Activated CD4-positive, alpha-beta T cell treated with anti-CD3 and anti-CD28 coated beads, Interleukin-2, amount 50 U/mL, for 4 hours (primary cell): ENCODE measurements at regions not wholly inside any gene's neighbourhood (a gene's known extent, or its start where the extent isn't known, plus 50 kb on each side); places are given as distances from the start of the nearest gene placed in this dataset.
"Not testable (repeated sequence)": the region's sequence is repeated elsewhere in the genome, so short reads cannot be mapped to it uniquely, and the experiment has no call there.

Source experiments
- DNase-seq, 2 experiments: peaks; one replicate each; pipeline ENCODE4 v3.0.0-alpha.2; 2020

DNA sequence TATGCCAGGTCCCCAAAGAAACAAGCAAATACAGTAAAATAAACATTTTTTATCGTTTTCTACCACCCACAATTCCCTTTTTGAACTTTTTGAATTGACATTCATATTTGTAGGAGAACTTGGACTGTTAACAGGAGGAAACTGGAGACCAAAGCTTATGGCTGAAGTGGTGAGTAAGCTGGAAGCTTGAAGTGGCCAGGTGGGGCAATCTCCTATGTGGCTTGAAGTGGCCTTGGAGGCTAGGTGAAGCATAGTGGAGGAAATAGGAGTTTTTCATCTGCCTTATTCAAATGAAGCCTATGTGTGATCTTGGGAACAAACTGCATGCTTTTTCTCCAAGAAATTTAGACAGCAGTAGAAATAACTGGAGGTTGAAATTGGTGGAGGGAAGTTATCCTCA lies 962.9 kb upstream of the FANCL start:
- no peak for DNase-seq

DNA sequence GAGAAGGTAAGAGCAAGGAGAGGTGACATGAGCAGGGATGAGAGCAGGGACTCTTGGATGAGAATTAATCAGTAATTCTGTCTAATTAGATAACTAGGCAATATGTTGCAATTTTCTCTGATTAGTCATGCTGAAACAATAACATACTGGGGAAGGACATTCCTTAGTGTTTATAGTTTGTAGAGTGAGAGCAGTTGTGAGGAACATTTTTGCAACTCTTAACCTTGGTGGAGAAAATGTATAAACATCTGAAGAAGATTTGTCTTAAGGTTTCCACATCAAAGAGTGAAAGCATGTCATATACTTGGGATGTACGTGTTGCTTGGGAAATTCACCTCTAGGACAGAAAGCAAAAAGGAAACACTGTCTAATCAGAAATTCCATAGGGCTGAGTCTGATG lies 955.4 kb upstream of the FANCL start:
- DNase-seq = no peak

GRCh38 chr2:59195851-59196250 lies 954.7 kb upstream of the FANCL start:
- DNase-seq = no peak

DNA sequence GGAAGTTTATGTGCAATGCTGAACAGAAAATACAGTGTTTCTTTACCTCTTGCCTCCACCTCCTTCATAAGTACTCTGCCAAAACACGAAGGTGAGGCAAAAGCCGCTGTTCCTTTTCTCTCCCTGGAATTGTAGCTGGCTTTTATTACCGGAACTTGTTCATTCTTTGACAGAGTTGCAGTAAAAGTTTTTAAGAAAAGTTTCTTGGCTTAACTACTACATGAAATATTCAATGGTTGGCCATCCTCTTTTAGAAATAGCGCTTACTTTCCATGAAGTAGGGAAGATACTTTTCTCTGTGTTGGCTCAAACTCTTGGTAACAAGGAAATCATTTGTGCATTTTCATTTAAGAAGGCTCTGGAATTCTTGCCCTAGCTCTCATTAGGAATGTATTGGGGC lies 950.7 kb upstream of the FANCL start:
- DNase-seq = no peak

- DNase-seq = no peak
These were observed 949.4 kb upstream of the FANCL start for GRCh38 chr2:59190518-59190917.

GRCh38 chr2:59184276-59185020 lies 943.3 kb upstream of the FANCL start:
- DNase-seq = no peak

DNA sequence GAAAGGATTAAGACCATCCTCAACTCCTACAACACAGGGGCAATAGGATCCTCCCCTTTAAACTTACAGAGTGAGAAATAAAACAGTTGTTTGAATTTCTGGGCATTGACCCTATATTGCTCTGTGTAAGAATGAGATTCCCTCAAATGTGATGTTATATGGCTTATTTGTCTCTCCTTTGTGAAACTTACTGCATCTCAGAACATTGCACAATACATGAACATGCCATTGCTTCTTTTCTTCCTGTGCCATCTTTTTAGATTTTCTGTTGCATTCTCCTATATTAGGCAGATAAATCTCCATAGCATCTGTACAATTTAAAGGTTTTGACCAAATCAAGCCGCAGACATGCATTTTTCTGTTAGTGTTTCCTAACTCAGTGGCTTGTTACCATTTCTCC lies 941.9 kb upstream of the FANCL start:
- DNase-seq = no peak

GRCh38 chr2:59182249-59182648 lies 941.1 kb upstream of the FANCL start:
- no peak for DNase-seq

DNA sequence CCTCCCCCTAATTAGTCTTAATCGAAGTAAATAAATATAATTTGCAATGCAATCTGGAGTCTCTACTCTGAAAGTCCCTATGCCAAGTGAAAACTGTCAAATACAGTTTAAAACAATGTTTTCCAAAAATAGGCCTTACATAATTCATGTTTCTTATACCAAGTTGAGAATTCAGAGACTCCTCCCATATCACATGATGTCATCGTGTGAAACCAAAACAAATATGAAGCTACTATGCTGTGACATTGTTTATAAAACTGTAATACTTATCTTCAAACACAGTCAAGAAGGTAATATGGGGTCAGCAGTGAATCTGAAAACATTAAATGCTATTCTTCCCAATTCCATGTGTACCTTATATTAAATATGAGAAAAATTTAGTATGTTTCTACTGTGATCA lies 940.2 kb upstream of the FANCL start:
- DNase-seq = no peak

- DNase-seq = no peak
These were observed 939.5 kb upstream of the FANCL start for GRCh38 chr2:59180621-59181020.

DNA sequence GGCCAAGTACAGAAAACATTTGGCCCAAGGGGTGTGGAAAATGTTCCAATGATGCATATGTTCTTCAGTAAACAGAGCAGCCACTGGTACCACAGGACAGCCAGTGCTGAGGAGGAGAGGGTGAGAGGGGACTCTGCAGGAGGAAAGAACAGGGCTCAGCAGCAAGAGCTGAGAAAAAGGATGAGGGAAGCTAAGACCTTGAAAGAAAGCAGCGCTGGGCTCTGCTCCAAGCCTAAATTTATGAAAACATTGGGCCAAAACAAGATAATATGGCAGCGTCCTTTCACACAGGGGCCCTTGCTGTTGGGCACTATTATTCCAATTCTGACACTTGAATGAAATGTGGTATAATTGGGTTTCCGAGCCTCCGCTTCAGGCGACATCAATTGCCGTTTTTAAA lies 939.0 kb upstream of the FANCL start:
- DNase-seq = no peak

DNA sequence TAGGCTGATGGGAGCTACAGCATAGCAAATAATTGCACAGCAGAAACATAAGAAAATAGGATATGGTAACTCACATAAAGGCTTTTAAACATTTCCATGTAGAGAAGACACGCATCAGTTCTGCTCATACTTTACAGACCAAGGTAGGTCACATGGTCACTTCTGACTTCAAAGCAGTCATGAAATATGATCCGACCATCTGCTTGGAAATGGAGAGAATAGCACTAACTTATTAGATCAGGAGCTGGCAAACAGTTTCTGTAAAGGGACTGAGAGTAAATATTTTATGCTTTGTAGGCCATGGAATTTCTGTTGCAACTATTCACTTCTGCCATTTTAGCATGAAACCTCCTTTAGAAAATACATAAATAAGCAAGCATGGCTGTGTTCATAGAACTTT lies 936.6 kb upstream of the FANCL start:
- no peak for DNase-seq

GRCh38 chr2:59176737-59177136 lies 935.6 kb upstream of the FANCL start:
- DNase-seq = no peak

GRCh38 chr2:59174536-59175243 lies 933.6 kb upstream of the FANCL start:
- no peak for DNase-seq

DNA sequence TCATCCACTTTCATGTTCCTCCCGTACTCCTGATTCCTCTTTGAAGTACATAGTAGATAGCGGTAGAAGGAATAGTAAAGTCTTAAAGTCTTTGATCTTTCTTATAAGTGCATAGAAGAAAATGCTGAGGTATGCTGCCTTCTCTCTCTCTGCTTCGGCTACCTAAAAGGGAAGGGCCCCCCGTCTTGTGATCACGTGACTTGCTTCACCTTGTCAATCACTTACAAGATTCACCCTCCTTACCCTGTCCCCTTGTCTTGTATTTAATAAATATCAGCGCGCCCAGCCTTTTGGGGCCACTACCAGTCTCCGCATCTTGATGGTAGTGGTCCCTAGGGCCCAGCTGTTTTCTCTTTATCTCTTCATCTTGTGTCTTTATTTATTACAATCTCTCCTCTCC lies 932.2 kb upstream of the FANCL start:
- DNase-seq = no peak

DNA sequence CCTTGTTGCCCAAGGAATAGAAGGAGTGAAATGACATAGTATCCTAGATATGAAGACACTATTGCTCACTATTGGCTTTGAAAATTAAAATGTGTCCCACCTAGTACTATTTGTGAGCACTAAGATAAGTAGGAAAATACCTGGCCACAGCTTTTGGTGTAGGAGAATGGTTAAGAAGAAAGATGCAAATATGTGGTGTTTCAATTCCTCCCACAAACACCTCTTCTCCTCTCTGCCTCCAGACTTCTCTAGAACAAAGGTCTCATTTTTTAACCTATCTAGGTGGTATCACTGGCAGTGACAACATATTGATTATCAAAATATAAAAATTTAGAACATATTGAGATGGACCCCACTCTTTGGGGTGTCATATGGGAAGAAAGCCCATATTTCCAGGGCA lies 929.9 kb upstream of the FANCL start:
- no peak for DNase-seq

DNA sequence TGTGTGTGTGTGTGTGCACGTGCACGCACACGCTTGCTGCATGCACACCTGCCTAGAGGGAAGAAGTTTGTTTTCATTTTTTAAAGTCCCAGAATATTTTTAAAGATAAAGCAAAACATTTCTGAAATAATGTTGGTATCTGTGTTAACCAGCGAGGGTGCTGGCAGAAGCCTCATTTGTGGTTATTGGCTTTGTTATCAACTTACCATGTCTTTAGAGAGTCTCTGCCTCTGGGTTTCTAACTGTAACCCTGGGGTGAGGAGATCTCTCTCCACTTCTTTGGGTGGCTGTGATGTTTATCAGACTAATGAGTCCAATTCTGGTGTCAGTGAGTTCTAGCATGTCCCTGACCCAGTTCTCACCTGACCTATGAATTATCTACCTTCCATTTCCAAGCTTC lies 927.6 kb upstream of the FANCL start:
- no peak for DNase-seq

DNA sequence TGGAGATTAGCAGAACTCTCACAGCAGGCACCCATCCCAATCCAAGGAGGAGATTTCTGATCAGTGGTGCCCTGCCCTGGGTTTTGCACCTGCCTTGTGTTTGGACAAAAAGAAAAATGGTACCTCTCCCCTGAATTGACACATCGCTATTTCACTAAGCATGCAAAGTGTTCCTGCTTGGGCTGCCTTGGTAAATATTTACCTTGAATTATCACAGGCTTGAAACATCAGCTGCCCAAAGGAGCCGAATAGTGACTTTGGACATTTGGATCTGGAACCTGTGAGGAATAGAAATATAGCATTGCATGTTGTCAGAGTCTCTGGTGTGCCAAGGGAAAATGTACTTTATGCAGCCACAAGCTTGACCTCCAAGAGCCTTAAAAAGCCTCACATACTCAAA lies 926.4 kb upstream of the FANCL start:
- no peak for DNase-seq

DNA sequence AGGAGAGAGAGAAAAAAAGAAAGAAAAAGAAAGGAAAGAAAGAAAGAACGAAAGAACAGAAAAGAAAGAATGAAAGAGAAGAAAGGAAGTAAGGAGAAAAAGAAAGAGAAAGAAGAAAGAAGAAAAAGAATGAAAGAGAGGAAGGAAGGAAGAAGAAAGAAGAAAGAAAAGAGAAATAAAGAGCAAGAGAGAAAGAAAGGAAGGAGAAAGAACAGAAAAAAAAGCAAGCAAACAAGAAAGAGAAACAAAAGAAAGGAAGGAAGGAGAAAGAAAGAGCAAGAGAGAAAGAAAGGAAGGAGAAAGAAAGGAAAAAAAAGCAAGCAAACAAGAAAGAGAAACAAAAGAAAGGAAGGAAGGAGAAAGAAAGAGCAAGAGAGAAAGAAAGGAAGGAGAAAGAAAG lies 916.8 kb upstream of the FANCL start:
- DNase-seq = not testable (repeated sequence)

- no peak for DNase-seq
These were observed 910.7 kb upstream of the FANCL start for GRCh38 chr2:59151805-59152204.

- DNase-seq = no peak
These were observed 909.2 kb upstream of the FANCL start for GRCh38 chr2:59150217-59150849.

DNA sequence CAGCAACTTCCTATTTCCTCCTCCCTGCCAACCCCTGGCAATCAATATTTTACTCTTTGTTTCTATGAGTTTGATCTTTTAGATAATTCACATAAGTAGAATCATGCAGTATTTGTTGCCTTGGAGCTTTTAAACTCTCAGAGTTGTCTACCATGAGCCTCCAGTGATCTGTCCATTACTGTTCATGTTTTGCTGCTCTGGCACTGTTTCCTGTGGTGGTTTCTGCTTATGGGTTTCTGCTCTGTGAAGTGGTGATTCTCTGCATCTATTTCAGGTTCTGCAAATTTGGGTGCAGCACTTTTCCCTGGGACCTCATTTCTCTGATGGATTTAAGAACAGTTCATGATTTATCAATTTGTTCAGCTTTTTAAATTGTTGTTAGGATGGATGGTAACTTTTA lies 908.1 kb upstream of the FANCL start:
- no peak for DNase-seq

- no peak for DNase-seq
These were observed 871.1 kb upstream of the FANCL start for GRCh38 chr2:59112258-59112657.

GRCh38 chr2:59096973-59097372 lies 855.8 kb upstream of the FANCL start:
- DNase-seq = no peak
